AG09309 (cell line): ENCODE measurements at regions not wholly inside any gene's neighbourhood (a gene's known extent, or its start where the extent isn't known, plus 50 kb on each side); places are given as distances from the start of the nearest gene placed in this dataset.

Source experiments
- DNase-seq: peaks from one replicate; pipeline ENCODE4 v3.0.0-alpha.2; 2010; ENCODE audit warnings: low read depth
- H3K4me3 ChIP-seq: 2 replicates; pipeline ENCODE4 v1.5.1; 2011; ENCODE audit warnings: mild to moderate bottlenecking, low read depth, low read length, moderate library complexity; ENCODE audit not compliant: control insufficient read depth
- TF ChIP-seq, protein P1 (sequence below): IDR thresholded peaks from 2 replicates; pipeline ENCODE4 v1.5.1; 2011; ENCODE audit warnings: mild to moderate bottlenecking, low read depth, low read length, inconsistent platforms; ENCODE audit not compliant: insufficient read depth, control insufficient read depth; ENCODE audit errors: missing control alignments

DNA sequence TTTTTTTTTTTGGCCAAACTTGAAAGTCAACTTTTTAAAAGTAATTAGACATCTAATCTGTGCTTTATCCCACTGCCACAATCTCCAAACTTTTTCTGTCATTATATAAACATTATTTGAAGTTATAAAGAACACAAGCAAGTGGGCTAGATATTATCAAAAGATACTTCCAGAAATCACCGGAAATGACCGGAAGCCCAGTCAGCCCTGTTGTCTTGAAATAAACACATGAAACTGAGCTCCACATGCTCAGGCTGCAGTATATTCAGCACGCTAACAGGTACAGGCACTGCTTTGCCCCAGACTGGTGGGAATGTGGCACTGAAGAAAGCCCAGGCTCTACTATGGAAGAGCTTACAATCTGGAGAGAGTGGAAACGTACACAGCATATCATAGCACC is 158.9 kb upstream of the PLEKHG7 start:
- TF ChIP-seq, protein P1, sequence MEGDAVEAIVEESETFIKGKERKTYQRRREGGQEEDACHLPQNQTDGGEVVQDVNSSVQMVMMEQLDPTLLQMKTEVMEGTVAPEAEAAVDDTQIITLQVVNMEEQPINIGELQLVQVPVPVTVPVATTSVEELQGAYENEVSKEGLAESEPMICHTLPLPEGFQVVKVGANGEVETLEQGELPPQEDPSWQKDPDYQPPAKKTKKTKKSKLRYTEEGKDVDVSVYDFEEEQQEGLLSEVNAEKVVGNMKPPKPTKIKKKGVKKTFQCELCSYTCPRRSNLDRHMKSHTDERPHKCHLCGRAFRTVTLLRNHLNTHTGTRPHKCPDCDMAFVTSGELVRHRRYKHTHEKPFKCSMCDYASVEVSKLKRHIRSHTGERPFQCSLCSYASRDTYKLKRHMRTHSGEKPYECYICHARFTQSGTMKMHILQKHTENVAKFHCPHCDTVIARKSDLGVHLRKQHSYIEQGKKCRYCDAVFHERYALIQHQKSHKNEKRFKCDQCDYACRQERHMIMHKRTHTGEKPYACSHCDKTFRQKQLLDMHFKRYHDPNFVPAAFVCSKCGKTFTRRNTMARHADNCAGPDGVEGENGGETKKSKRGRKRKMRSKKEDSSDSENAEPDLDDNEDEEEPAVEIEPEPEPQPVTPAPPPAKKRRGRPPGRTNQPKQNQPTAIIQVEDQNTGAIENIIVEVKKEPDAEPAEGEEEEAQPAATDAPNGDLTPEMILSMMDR: no peak
- DNase-seq: no peak
- no peak overlapping the region for H3K4me3 ChIP-seq

DNA sequence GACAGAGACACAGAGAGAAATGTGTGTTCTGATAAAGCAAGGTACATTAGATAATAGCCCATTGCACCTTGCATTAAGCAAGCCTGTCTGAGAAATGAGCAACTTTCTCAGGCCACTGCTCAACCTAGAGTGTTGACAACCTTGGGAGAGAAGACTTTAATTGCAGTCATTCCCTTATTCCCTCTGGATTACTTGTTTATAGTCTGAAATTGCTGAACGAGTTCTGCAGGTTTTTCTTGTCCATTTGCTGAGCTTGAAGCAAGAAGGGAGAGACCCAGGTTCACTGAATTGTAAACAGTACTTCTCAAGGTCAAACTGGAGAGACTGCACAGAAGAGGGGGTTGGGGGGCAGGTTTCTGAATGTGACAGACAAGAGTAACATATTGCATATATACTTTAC is 159.4 kb upstream of the PLEKHG7 start:
- TF ChIP-seq, protein P1: no peak
- no peak overlapping the region for H3K4me3 ChIP-seq
- DNase-seq: no peak

DNA sequence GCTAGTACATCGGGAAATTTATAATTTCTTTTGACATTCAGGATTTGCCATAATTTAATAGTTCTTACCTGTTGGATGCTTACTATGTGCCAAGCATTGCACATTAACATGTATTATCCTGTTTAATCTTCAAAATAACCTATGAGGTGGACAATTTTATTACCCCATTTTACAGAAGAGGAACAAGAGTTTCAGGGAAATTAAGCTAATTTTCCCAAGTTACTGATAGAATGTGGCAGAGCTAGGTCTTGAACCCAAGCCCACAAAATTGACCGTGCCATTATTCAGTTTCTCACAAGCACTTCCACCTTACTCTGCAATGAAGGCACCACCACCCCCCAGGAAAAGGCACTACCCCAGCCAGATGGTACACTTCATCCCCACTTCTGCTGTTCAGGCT is 161.1 kb upstream of the PLEKHG7 start:
- DNase-seq: no peak
- no peak overlapping the region for H3K4me3 ChIP-seq
- TF ChIP-seq, protein P1: no peak

DNA sequence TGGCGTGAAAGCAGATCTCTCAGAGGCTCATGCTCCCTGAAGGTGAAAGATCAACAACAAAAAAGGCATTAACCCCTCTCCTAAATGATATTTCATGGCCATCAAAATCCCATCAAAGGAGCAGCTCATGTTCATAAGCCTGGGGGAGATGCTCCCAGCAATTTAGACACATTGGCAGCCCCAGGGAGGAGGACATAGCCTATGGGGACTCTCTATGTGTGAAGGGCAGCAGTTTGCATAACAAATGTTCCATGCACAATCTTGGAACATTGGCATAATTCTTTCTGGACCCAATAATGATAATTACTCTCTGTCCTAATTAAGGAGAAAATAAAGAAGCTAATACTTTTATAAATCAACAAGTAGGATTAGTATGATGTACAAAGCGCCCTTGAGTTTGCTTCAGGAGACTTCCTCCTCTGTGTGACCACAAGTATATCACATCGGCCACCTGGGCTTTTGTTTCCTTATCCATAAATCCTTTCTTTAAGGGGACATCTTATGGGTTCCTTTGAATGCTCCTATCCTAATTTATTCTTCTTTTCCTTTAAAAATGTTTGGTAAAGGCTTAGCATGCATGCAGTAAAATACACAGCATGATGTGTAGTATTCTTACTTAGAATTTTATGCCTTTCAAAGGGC is 161.9 kb upstream of the PLEKHG7 start:
- TF ChIP-seq, protein P1: no peak
- H3K4me3 ChIP-seq: no peak overlapping the region
- no peak for DNase-seq

DNA sequence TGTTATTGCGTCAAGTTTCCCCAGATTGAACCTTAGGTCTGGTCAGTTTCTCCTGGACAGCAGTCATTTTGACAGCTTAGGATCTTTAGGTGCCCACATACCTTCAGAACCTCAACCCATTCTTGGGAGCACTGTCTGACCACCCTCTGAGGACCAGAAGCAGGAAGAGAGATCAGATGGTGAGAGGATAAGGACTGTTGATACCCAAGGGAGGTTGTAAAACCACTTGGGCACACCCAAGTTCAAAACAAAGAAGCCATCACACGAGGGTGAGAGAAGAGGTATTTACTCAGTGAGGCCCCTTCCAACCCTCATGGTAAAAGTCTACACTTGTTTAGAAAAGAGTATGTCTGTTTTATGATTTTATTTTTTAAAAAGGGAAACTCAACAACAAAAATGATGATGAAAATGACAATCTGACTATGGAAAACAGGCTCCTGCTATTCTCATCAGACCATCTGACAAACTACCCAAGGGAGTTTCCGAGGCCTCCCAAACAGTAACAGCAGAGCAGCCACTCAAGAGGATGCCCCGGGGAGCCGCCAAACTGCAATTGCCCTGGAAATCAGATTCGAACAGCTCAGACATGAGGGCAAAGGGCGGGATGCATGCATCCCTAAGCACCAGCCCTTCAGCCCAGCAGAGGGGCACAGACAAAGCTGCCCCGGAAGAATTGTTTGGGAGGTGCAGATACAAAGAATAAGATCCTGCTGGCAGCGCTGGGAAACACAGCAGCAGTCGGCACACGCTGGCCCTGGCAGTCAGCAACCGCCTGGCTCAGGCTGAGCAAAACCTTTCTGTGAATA is 162.6 kb upstream of the PLEKHG7 start:
- no peak for DNase-seq
- TF ChIP-seq, protein P1: no peak
- H3K4me3 ChIP-seq: no peak overlapping the region

DNA sequence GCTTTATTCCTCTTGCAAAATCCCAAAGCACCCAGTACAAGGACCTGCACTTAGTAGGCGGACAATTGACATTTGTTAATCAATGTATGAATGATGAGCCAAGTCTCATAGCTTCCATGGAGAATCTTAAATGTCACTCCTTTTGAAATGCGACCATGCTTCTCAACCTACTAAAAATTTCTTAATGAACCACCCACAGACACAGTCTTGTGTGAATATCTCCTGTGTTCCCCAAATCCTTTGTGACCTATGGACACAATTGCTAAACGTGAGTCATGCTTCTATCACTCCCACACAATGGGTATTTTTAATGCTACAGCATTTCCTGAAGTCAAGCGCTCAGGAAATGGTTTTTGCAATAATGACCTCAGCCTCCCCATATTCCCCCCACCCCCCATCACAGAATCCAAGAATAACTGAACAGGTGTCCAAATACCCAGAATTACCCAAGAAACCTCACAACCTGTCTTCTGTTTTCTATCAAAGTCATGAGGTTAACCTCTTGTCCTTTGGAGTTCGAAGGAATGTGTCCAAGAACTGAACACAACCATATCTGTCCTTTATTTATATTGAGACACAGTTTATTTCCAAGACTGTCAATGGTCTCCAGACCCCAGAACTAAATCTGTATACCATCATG is 163.6 kb upstream of the PLEKHG7 start:
- DNase-seq: peak; percentile 54
- TF ChIP-seq, protein P1: no peak
- H3K4me3 ChIP-seq: no peak overlapping the region
